Psoas muscle (tissue), 7 donors: ENCODE measurements at regions not wholly inside any gene's neighbourhood (a gene's known extent, or its start where the extent isn't known, plus 50 kb on each side); places are given as distances from the start of the nearest gene placed in this dataset.

Source experiments
- ATAC-seq, 4 donors: fragments of 200-7000 bp; cut with Tn5 transposase; one replicate each; pipeline ENCODE4 v1.9.1; 2020; ENCODE audit warnings: moderate library complexity in 3 of 4, mild to moderate bottlenecking in 2 of 4
- DNase-seq, 2 donors: peaks; one replicate each; pipeline ENCODE4 v3.0.0-alpha.2; 2020
- H3K27ac ChIP-seq: fragments of 200-600 bp; one replicate; pipeline ENCODE4 v1.8.0; 2022
- H3K27me3 ChIP-seq, 3 donors: fragments of 200-600 bp in 1 of 3; one replicate each; pipeline versions ENCODE4 v1.6.1 to v1.8.0; 2013 to 2022; ENCODE audit warnings: low read length in 2 of 3, mild to moderate bottlenecking in 2 of 3, moderate library complexity in 1 of 3; ENCODE audit not compliant: insufficient read depth in 3 of 3
- H3K36me3 ChIP-seq, 2 donors: fragments of 200-600 bp in 1 of 2; one replicate each; pipeline versions ENCODE4 v1.6.1 to v1.8.0; 2013 to 2022; ENCODE audit warnings: low read depth in 1 of 2, mild to moderate bottlenecking in 1 of 2, moderate library complexity in 1 of 2; ENCODE audit not compliant: insufficient read depth in 1 of 2
- H3K4me1 ChIP-seq: fragments of 200-600 bp; one replicate; pipeline ENCODE4 v1.8.0; 2022
- H3K4me3 ChIP-seq: fragments of 200-600 bp; one replicate; pipeline ENCODE4 v1.8.0; 2022; ENCODE audit warnings: mild to moderate bottlenecking
- H3K9me3 ChIP-seq: fragments of 200-600 bp; one replicate; pipeline ENCODE4 v1.8.0; 2022
- CTCF ChIP-seq: fragments of 200-600 bp; IDR thresholded peaks from one replicate; pipeline ENCODE4 v1.8.0; 2022; ENCODE audit warnings: antibody characterized with exemption
- WGBS, 3 donors: extraction: QIAGEN DNeasy Blood & Tissue Kit; methylation state at CpG; one replicate each; pipeline versions ENCODE4 v1.1.6 to v1.1.7; 2013; 5-methylcytosine and 5-hydroxymethylcytosine counted together
- intact Hi-C, 2 donors: fragments of 100-400 bp; cut with DNase I; formaldehyde crosslinking; loops; one replicate each; pipeline versions ENCODE4 v1.11.0 to v1.14.2; 2022
- donor health status: healthy with polysubstance abuse.
- donor health status: DM: no; HTN: no; CAD: no; lungs with moderate emphysema.
- donor health status: Bipolar disorder and iron deficiency.
- donor health status: healthy.
- donor health status: DM: yes; HTN: yes; CAD: no.
- donor health status: DM: no; HTN: no; CAD: no.
- donor health status: DM: yes; HTN: yes; CAD: no.

GRCh38 chr2:15718103-15718943, 126.7 kb downstream of the DDX1 start:
- Histone ChIP-seq H3K36me3 (no peaks in the 10 kb centered on the region), H3K4me1 (no peaks in the 10 kb centered on the region), H3K4me3 (no peak overlapping the region), H3K27me3 (no peaks in the 10 kb centered on the region), H3K27ac (no peak overlapping the region), H3K9me3 (no peaks in the 10 kb centered on the region)
- DNase-seq (no peak), ATAC-seq (no peak)
- intact Hi-C loops = no loop called here
- 79 to 89% (median 87%) methylated on average over 8 of the region's 8 CpGs for WGBS, 3 donors
- no peak for TF ChIP-seq CTCF

- Histone ChIP-seq H3K9me3 (no peaks in the 10 kb centered on the region), H3K4me1 (no peaks in the 10 kb centered on the region), H3K27me3 (no peaks in the 10 kb centered on the region), H3K36me3 (no peaks in the 10 kb centered on the region), H3K27ac (no peak overlapping the region), H3K4me3 (no peak overlapping the region)
- ATAC-seq = no peak
- intact Hi-C loops = no loop called here
- no peak for DNase-seq
- no peak for TF ChIP-seq CTCF
- 82 to 85% (median 84%) methylated on average over 6 of the region's 6 CpGs for WGBS, 3 donors
Observed at GRCh38 chr2:15718944-15719323, 127.3 kb downstream of the DDX1 start.

- intact Hi-C loops = no loop called here
- no peak for DNase-seq
- WGBS, 3 donors = 72 to 77% (median 76%) methylated on average over 8 of the region's 8 CpGs
Observed at GRCh38 chr2:15719566-15720313, 128.1 kb downstream of the DDX1 start.

DNA sequence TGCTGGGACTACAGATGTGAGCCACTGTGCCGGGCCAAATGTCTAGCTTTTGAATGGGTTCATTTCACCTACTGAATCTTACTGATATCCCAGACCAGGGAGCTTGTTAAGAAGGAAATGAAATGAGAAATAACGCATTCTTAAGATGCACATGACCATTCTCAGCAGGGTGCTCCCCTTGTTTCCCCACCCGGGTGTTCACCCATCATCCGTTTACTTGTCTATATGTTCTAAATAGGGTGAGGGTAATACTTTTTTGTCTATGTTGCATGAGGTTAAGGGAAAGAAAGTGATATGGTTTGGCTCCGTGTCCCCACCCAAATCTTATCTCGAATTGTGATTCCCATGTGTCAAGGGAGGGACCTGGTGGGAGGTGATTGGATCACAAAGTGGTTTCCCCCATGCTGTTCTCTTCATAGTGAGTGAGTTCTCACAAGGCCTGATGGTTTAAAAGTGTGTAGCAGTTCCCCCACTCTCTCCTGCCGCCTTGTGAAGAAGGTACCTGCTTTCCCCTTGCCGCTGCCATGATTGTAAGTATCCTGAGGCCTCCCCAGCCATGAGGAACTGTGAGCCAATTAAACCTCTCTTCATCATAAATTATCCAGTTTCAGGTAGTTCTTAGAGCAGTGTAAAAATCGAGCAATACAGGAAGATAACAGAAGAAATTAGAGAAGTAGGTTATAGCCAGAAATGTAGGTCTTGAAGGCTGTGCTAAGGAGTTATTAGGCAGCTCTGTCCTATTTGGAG, 129.1 kb downstream of the DDX1 start:
- Histone ChIP-seq H3K4me3 (no peak overlapping the region), H3K27ac (no peak overlapping the region), H3K36me3 (no peaks in the 10 kb centered on the region), H3K27me3 (no peaks in the 10 kb centered on the region), H3K4me1 (no peaks in the 10 kb centered on the region), H3K9me3 (no peaks in the 10 kb centered on the region)
- WGBS, 3 donors = 92 to 95% (median 94%) methylated on average over 9 of the region's 9 CpGs
- no peak for ATAC-seq
- no peak for TF ChIP-seq CTCF
- intact Hi-C loops = no loop called here
- no peak for DNase-seq

More at GRCh38 chr2:15719566-15720313, 128.1 kb downstream of the DDX1 start:
- H3K9me3 ChIP-seq = no peaks in the 10 kb centered on the region
- ATAC-seq = peak in 3 of 4 donors; percentile 59 to 83 (median 74)
- H3K4me3 ChIP-seq = no peak overlapping the region
- H3K27me3 ChIP-seq = no peaks in the 10 kb centered on the region
- TF ChIP-seq CTCF = no peak
- no peaks in the 10 kb centered on the region for H3K4me1 ChIP-seq
- no peaks in the 10 kb centered on the region for H3K36me3 ChIP-seq
- H3K27ac ChIP-seq = no peak overlapping the region
